ENCODE measurements at regions not wholly inside any gene's neighbourhood (a gene's known extent, or its start where the extent isn't known, plus 50 kb on each side); places are given as distances from the start of the nearest gene placed in this dataset.
"Not testable (repeated sequence)": the region's sequence is repeated elsewhere in the genome, so short reads cannot be mapped to it uniquely, and the experiment has no call there.

DNA sequence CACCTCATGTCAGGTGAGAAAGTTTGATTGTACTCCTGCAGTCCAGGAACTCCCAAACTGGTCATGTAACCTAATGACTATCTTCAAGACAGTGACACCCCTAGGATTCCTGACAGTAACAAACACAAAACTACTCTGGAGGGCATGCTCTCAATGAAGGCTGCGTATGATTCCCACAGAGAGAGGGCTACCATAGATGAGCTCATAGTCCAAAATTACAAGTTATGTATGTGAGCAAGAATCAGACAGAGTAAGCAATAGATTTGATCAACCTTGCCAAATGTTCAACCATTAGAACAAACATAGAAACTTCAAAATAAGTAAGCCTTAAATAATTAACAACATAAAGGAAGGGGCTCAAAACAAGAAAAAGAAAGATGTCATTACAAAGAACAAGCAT, 158.1 kb downstream of the COPRS start:
- no peak for DNase-seq

DNA sequence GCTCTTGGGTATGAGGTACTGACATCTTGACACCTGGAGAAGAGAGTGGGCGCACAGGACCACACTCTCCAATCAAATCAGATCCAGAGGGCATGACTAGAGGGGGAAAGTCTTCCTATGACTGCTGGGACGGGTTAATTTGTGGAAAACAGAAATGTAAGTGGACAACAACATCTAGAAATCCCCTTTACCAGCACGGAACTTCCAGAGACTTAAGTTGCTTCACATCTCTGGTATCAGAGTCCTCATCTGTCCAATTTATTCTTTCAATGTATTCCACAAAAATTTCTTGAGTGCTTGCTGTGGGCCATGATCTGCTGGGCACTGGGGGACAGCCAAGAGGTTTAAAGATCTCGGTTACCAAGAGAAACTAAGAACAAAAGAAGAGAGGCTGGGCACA, 159.2 kb downstream of the COPRS start:
- no peak for DNase-seq

DNA sequence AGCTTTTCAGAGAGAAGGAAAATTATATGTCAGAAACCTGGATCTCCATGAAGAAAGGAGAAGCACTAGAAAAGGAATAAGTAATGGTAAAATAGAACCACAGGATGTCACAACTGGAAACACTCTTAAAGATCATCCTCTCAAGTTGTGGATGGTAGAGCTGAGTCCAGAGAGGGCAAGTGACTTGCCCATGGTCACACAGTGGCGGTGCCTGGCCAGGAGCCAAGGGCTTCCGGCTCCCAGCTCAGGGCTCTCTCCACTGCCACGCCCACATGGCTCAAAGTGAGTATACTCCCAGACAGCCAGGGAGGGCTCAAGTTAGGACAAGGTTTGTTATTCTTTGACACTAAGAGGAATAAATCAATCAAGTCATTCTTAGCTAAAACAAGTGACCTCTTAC, 159.8 kb downstream of the COPRS start:
- DNase-seq = peak; percentile 48

DNA sequence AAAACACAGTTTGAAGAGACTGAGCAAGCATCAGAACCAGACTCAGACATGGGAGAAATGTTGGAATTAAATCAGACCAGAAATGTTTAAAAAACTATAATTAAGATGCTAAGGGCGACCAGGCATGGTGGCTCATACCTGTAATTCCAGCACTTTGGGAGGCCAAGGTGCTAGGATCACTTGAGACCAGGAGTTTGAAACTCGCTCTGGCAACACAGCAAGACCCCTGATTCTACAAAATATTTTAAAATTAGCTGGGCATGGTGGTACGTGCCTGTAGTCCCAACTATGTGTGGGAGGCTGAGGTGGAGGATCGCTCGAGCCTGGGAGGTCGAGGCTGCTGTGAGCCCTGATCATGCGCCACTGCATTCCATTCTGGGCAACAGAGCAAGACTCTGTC, 160.3 kb downstream of the COPRS start:
- no peak for DNase-seq

DNA sequence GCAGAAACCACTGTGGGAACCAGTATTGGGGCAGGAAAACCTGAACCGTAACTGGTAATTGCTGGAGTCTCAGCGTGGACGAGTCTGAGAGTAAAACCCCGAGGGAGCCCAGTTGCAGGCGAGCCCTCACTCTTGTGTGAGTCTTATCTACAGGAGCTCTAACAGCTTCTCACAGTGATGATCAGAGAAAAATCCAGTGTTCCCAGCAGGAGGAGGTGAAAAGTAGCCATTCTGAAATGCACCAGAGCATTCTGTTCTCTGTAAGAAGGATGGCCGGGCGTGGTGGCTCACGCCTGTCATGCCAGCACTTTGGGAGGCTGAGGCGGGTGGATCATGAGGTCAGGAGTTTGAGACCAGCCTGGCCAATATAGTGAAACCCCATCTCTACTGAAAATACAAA, 161.2 kb downstream of the COPRS start:
- DNase-seq = no peak

GRCh38 chr17:31696703-31697325, 162.2 kb downstream of the COPRS start:
- no peak for DNase-seq

DNA sequence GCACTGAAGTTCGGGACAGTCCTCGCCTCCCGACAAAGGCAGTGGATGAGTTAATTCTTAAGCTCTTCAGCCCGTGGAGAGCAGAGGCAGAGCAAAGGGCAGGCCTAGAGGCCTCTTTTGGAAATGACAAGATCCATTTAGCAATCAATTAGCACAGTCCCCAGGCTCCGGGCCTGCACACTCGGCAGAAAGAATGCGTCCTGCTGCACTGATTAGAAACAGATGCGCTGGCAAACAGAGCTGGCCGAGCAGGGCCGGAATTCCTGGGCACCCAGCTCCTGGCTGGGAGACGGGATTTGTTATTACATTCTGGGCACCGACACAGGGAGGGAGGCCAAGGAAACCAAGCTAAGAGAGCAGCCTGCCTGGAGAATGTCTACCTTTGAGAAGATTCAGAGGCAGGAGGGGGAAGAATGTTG, 162.9 kb downstream of the COPRS start:
- no peak for DNase-seq

GRCh38 chr17:31695456-31696090, 163.5 kb downstream of the COPRS start:
- no peak for DNase-seq

GRCh38 chr17:31693433-31694220, 165.4 kb downstream of the COPRS start:
- DNase-seq = no peak

DNA sequence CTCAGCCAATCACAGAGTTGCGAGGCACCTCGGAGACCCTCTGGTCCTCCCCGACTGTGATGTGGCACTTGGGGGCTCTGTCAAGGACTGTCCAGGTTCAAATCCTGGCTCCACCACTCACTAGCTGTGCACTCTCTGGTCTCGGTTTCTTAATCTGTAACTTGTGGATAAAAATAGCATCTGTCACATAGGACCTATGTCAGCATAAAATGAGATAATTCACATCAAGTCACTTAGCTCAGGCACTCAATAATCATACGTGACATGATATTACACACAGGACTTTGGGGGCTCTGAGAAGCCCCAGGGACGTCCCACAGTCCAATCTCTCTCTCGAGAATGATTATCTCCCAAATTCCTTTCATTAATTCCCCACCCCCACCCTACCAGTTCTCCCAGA, 166.4 kb downstream of the COPRS start:
- DNase-seq = no peak

GRCh38 chr17:31692027-31692426, 167.0 kb downstream of the COPRS start:
- no peak for DNase-seq

GRCh38 chr17:31691251-31691905, 167.7 kb downstream of the COPRS start:
- no peak for DNase-seq

DNA sequence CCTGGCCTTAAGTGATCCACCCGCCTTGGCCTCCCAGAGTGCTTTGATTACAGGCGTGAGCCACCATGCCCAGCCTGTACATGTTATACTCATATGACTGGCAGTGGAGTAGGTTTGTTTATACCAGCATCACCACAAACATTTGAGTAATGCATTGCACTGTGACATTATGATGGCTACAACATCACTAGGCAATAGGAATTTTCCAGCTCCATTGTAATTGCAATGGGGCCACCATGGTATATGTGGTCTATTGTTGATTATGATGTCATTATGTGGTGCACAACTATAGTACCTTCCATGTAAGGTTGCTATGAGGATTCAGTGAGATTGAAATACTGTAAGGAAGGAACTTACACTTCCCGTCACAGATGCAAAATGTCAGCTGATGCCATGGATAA, 168.9 kb downstream of the COPRS start:
- DNase-seq = no peak

DNA sequence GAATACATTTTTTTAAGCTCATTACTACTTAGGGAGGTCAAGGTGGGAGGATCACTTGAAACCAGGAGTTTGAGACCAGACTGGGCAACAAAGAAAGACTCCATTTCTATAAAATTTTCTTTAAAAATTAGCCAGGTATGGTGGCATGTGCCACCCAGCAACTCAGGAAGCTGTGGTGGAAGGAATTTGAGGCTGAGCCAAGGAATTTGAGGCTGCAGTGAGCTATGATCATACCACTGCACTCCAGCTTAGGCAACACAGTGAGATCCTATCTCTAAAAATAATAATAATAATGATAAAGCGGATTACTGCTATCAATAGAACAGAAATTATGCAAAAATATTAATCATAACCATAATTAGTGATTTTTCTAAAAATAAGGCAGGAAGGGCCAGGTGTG, 170.3 kb downstream of the COPRS start:
- DNase-seq = no peak

- DNase-seq = no peak
Measured at GRCh38 chr17:31687505-31688126, 171.4 kb downstream of the COPRS start.

GRCh38 chr17:31686495-31686894, 172.5 kb downstream of the COPRS start:
- no peak for DNase-seq

GRCh38 chr17:31684901-31685300, 174.1 kb downstream of the COPRS start:
- DNase-seq = no peak

DNA sequence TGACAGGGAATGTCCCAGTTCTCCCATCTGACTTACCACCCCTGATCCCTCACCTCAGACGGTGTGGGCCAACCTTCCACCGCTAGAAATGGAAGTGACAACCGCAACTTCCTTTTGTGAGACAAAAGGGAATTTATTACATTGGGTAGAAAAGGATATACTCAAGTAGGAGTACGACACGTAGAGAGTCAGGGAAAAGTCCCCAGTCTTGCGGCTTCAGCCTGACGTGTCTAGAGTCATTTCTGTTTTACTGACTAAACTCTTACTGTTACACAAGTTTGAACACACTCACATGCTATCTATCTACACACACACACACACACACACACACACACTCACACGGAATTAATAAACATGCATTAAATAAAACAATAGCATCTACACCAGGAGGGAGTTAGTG, 178.9 kb downstream of the COPRS start:
- no peak for DNase-seq

GRCh38 chr17:31679667-31680066, 179.4 kb downstream of the COPRS start:
- no peak for DNase-seq

- DNase-seq = peak; percentile 11
Measured at GRCh38 chr17:31678431-31678830, 180.6 kb downstream of the COPRS start.

- no peak for DNase-seq
Measured at GRCh38 chr17:31677681-31678080, 181.4 kb downstream of the COPRS start.

GRCh38 chr17:31677036-31677435, 182.0 kb downstream of the COPRS start:
- no peak for DNase-seq

- not testable (repeated sequence) for DNase-seq
Measured at GRCh38 chr17:31675392-31675791, 183.7 kb downstream of the COPRS start.
